A673 (cell line): ENCODE measurements at regions not wholly inside any gene's neighbourhood (a gene's known extent, or its start where the extent isn't known, plus 50 kb on each side); places are given as distances from the start of the nearest gene placed in this dataset.
"Not testable (repeated sequence)": the region's sequence is repeated elsewhere in the genome, so short reads cannot be mapped to it uniquely, and the experiment has no call there.

Source experiments
- BruUV-seq: library from RNA; stranded (reverse); fragments of 400-500 nt; replicated peaks from 2 replicates; lab custom pipeline; 2021; lab: Mats Ljungman, UMichigan
- CTCF ChIA-PET: fragments of 300-600 bp; sonication (Branson Sonifier 250); formaldehyde crosslinking; loops from one replicate; lab custom pipeline; 2022; ENCODE audit warnings: antibody characterized with exemption; lab: Charles Lee
- POLR2A ChIA-PET: fragments of 300-600 bp; sonication (Branson Sonifier 250); formaldehyde crosslinking; loops from one replicate; lab custom pipeline; 2022; ENCODE audit warnings: antibody characterized with exemption; ENCODE audit not compliant: low non-redundant PET; lab: Charles Lee
- DNase-seq: peaks from one replicate; pipeline ENCODE4 v3.0.0-alpha.2; 2015; ENCODE audit warnings: low spot score
- H3K27ac ChIP-seq: fragments of 200-600 bp; sonication (generic); 2 replicates; pipeline ENCODE4 v1.5.1; 2016; ENCODE audit warnings: mixed run types, low read depth, mild to moderate bottlenecking, mixed read lengths, antibody characterized with exemption, low read length; ENCODE audit not compliant: poor library complexity, severe bottlenecking
- H3K27me3 ChIP-seq: fragments of 200-600 bp; sonication (generic); replicated peaks from 2 replicates; pipeline ENCODE4 v1.6.1; 2017; ENCODE audit warnings: mixed run types, low read depth, mild to moderate bottlenecking, mixed read lengths, antibody characterized with exemption, low read length; ENCODE audit not compliant: insufficient read depth, poor library complexity
- H3K36me3 ChIP-seq: fragments of 200-600 bp; sonication (generic); 2 replicates; pipeline ENCODE4 v1.6.1; 2016; ENCODE audit warnings: mixed run types, mild to moderate bottlenecking, mixed read lengths, antibody characterized with exemption, low read length; ENCODE audit not compliant: insufficient read depth, poor library complexity, severe bottlenecking
- H3K4me1 ChIP-seq: fragments of 200-600 bp; sonication (generic); 2 replicates; pipeline ENCODE4 v1.6.1; 2017; ENCODE audit warnings: mixed run types, mild to moderate bottlenecking, mixed read lengths, antibody characterized with exemption, low read length; ENCODE audit not compliant: insufficient read depth, poor library complexity, severe bottlenecking
- H3K4me3 ChIP-seq: fragments of 200-600 bp; sonication (generic); 2 replicates; pipeline ENCODE4 v1.5.1; 2016; ENCODE audit warnings: low read depth, mixed run types, mild to moderate bottlenecking, mixed read lengths, low read length; ENCODE audit not compliant: poor library complexity, severe bottlenecking
- H3K9me3 ChIP-seq: fragments of 200-600 bp; sonication (generic); 2 replicates; pipeline ENCODE4 v1.6.1; 2016; ENCODE audit warnings: mixed run types, low read depth, mild to moderate bottlenecking, mixed read lengths, antibody characterized with exemption, low read length; ENCODE audit not compliant: poor library complexity, severe bottlenecking
- CTCF ChIP-seq: fragments of 300-800, 200-600 bp; sonication (generic); conservative IDR thresholded peaks from 2 replicates; pipeline ENCODE4 v1.5.1; 2017; ENCODE audit warnings: low read depth, mild to moderate bottlenecking, antibody characterized with exemption, low read length, moderate library complexity, mixed read lengths
- EZH2 ChIP-seq: fragments of 200-600 bp; sonication (generic); IDR thresholded peaks from 2 replicates; pipeline ENCODE4 v1.6.1; 2017; ENCODE audit warnings: borderline replicate concordance, low read depth, mild to moderate bottlenecking, mixed read lengths, antibody characterized with exemption, low read length; ENCODE audit not compliant: poor library complexity, severe bottlenecking
- intact Hi-C: fragments of 100-400 bp; cut with micrococcal nuclease; formaldehyde crosslinking; loops from one replicate; pipeline ENCODE4 v1.10.0; 2022; ENCODE audit not compliant: unreplicated experiment

DNA sequence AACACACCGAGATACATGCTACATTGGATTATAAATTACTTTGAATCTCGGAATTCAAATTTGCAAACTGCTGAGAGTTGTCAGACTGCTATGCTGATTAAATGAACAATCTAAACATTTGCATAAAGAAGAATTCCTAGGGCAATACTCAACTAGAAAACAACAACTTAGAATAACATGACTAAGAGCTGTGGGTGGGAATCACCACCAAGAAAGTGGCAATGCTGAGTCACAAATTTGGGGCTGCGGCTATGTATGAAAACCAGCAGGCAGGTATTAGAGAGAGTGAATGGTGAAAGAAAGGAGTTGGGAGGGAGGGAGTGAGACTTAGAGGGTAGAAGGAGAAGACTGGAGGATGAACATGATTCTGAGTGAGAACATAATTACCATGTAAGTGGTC is 559.5 kb downstream of the PIK3C3 start:
- ChIA-PET CTCF (no interaction called here), POLR2A (no interaction called here)
- no peak overlapping the region for H3K4me3 ChIP-seq
- TF ChIP-seq EZH2 (no peak), CTCF (no peak)
- no peaks in the 10 kb centered on the region for H3K27me3 ChIP-seq
- no TSS peak for BruUV-seq
- H3K27ac ChIP-seq, result no peak overlapping the region
- H3K4me1 ChIP-seq, result no peaks in the 10 kb centered on the region
- H3K9me3 ChIP-seq, result no peaks in the 10 kb centered on the region
- intact Hi-C loops, result no loop called here
- no peaks in the 10 kb centered on the region for H3K36me3 ChIP-seq
- DNase-seq, result no peak

- no peaks in the 10 kb centered on the region for H3K9me3 ChIP-seq
- H3K27me3 ChIP-seq, result no peaks in the 10 kb centered on the region
- intact Hi-C loops, result no loop called here
- H3K4me1 ChIP-seq, result no peaks in the 10 kb centered on the region
- TF ChIP-seq CTCF (no peak), EZH2 (no peak)
- BruUV-seq, result no TSS peak
- ChIA-PET CTCF (no interaction called here), POLR2A (no interaction called here)
- no peak for DNase-seq
- no peak overlapping the region for H3K4me3 ChIP-seq
- H3K27ac ChIP-seq, result no peak overlapping the region
- H3K36me3 ChIP-seq, result no peaks in the 10 kb centered on the region
Measured at GRCh38 chr18:42517896-42518295, 562.9 kb downstream of the PIK3C3 start.

DNA sequence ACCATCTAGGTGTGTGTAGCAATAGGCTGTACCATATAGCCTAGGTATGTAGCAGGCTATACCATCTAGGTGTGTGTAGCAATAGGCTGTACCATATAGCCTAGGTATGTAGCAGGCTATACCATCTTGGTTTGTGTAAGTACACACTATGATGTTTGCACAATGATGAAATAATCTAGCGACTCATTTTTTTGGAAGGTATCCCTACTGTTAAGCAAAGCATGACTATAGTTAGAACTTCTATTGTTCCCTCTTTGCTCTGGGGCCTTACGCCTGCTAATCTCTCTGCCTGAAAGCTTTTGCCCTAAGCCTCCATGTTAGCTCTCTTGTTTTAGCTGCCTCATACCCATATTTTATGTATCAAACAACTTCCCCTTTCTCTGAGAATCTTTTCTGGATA is 563.3 kb downstream of the PIK3C3 start:
- H3K27me3 ChIP-seq, intact Hi-C loops, DNase-seq, H3K4me1 ChIP-seq, H3K9me3 ChIP-seq, H3K36me3 ChIP-seq, BruUV-seq, CTCF ChIA-PET, H3K4me3 ChIP-seq, POLR2A ChIA-PET, H3K27ac ChIP-seq: not testable (repeated sequence)

GRCh38 chr18:42520138-42520537 is 565.1 kb downstream of the PIK3C3 start:
- TF ChIP-seq EZH2 (no peak), CTCF (no peak)
- intact Hi-C loops, result no loop called here
- no peaks in the 10 kb centered on the region for H3K4me1 ChIP-seq
- BruUV-seq, result no TSS peak
- CTCF ChIA-PET, result no interaction called here
- H3K4me3 ChIP-seq, result no peak overlapping the region
- H3K27me3 ChIP-seq, result no peaks in the 10 kb centered on the region
- no peaks in the 10 kb centered on the region for H3K36me3 ChIP-seq
- no peak for DNase-seq
- H3K27ac ChIP-seq, result no peak overlapping the region
- H3K9me3 ChIP-seq, result no peaks in the 10 kb centered on the region
- POLR2A ChIA-PET, result no interaction called here
